Upper lobe of right lung (tissue), 1 donor: ENCODE measurements at regions not wholly inside any gene's neighbourhood (a gene's known extent, or its start where the extent isn't known, plus 50 kb on each side); places are given as distances from the start of the nearest gene placed in this dataset.

ENCODE experiments used
- ATAC-seq: fragments of 200-7000 bp; cut with Tn5 transposase; one replicate; pipeline ENCODE4 v1.9.1; 2020; ENCODE audit warnings: mild to moderate bottlenecking, moderate library complexity
- DNase-seq: peaks from one replicate; pipeline ENCODE4 v3.0.0-alpha.2; 2020
- H3K27ac ChIP-seq: fragments of 200-600 bp; one replicate; pipeline ENCODE4 v1.8.0; 2022
- H3K27me3 ChIP-seq: fragments of 200-600 bp; one replicate; pipeline ENCODE4 v1.8.0; 2022; ENCODE audit warnings: mild to moderate bottlenecking
- H3K36me3 ChIP-seq: fragments of 200-600 bp; one replicate; pipeline ENCODE4 v1.8.0; 2022
- H3K4me1 ChIP-seq: fragments of 200-600 bp; one replicate; pipeline ENCODE4 v1.8.0; 2022
- H3K4me3 ChIP-seq: fragments of 200-600 bp; one replicate; pipeline ENCODE4 v1.8.0; 2022; ENCODE audit warnings: mild to moderate bottlenecking
- H3K9me3 ChIP-seq: fragments of 200-600 bp; one replicate; pipeline ENCODE4 v1.8.0; 2022
- CTCF ChIP-seq: fragments of 200-600 bp; IDR thresholded peaks from one replicate; pipeline ENCODE4 v1.8.0; 2022; ENCODE audit warnings: antibody characterized with exemption
- intact Hi-C: fragments of 100-400 bp; cut with DNase I; formaldehyde crosslinking; loops from one replicate; pipeline ENCODE4 v1.11.0; 2022
- donor health status: DM: no; HTN: yes; CAD: no; lungs with severe emphysema.

GRCh38 chr9:96071076-96071814 lies 195.8 kb downstream of the ERCC6L2 start:
- Histone ChIP-seq H3K9me3 (no peaks in the 10 kb centered on the region), H3K27me3 (no peaks in the 10 kb centered on the region), H3K36me3 (no peaks in the 10 kb centered on the region), H3K4me3 (no peak overlapping the region), H3K4me1 (no peaks in the 10 kb centered on the region), H3K27ac (no peak overlapping the region)
- DNase-seq (no peak), ATAC-seq (peak; percentile 35)
- peak; percentile 42 for TF ChIP-seq CTCF
- intact Hi-C loops, result no loop called here

GRCh38 chr9:96069629-96070220 lies 194.2 kb downstream of the ERCC6L2 start:
- no peaks in the 10 kb centered on the region for H3K9me3 ChIP-seq
- no peak for TF ChIP-seq CTCF
- H3K4me1 ChIP-seq, result no peaks in the 10 kb centered on the region
- DNase-seq, result no peak
- intact Hi-C loops, result no loop called here
- H3K27me3 ChIP-seq, result no peaks in the 10 kb centered on the region
- no peak overlapping the region for H3K4me3 ChIP-seq
- H3K36me3 ChIP-seq, result no peaks in the 10 kb centered on the region
- no peak for ATAC-seq
- no peak overlapping the region for H3K27ac ChIP-seq

GRCh38 chr9:96068511-96068910 lies 193.0 kb downstream of the ERCC6L2 start:
- Histone ChIP-seq H3K9me3 (no peaks in the 10 kb centered on the region), H3K4me3 (no peak overlapping the region), H3K27ac (no peak overlapping the region), H3K36me3 (no peaks in the 10 kb centered on the region), H3K4me1 (no peaks in the 10 kb centered on the region), H3K27me3 (no peaks in the 10 kb centered on the region)
- intact Hi-C loops, result no loop called here
- TF ChIP-seq CTCF, result no peak
- no peak for DNase-seq
- ATAC-seq, result no peak

GRCh38 chr9:96067600-96067999 lies 192.1 kb downstream of the ERCC6L2 start:
- DNase-seq (no peak), ATAC-seq (no peak)
- Histone ChIP-seq H3K4me3 (no peak overlapping the region), H3K27ac (no peak overlapping the region), H3K4me1 (no peaks in the 10 kb centered on the region), H3K27me3 (no peaks in the 10 kb centered on the region), H3K36me3 (no peaks in the 10 kb centered on the region), H3K9me3 (no peaks in the 10 kb centered on the region)
- intact Hi-C loops, result no loop called here
- no peak for TF ChIP-seq CTCF

GRCh38 chr9:96067004-96067403 lies 191.5 kb downstream of the ERCC6L2 start:
- Histone ChIP-seq H3K4me3 (no peak overlapping the region), H3K4me1 (no peaks in the 10 kb centered on the region), H3K27me3 (no peaks in the 10 kb centered on the region), H3K36me3 (no peaks in the 10 kb centered on the region), H3K9me3 (no peaks in the 10 kb centered on the region), H3K27ac (no peak overlapping the region)
- no peak for ATAC-seq
- intact Hi-C loops, result no loop called here
- DNase-seq, result no peak
- no peak for TF ChIP-seq CTCF
